ENCODE measurements at regions not wholly inside any gene's neighbourhood (a gene's known extent, or its start where the extent isn't known, plus 50 kb on each side); places are given as distances from the start of the nearest gene placed in this dataset.
A peak's percentile ranks its signal among the peaks of the same experiment; 100 is the strongest.

DNA sequence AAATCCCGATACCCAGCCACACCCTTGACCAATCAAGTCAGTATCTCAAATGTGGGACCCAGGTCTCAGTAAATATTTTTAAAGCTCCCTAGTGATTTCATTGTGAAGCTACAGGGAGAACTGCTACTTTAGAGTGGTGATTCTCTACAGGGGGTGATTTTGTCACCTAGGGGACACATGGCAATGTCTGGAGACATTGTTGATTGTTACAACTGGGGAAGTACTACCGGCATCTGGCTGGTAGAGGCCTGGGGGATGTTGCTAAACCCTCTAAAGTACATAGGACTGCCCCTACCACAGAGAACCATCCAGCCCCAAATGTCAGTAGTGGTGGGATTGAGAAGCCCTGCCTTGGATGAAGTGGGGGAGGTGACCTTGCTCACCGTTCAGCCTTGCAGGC lies 152.9 kb downstream of the RPS24 start:
- no peak for DNase-seq (ENCODE audit: low read depth)

DNA sequence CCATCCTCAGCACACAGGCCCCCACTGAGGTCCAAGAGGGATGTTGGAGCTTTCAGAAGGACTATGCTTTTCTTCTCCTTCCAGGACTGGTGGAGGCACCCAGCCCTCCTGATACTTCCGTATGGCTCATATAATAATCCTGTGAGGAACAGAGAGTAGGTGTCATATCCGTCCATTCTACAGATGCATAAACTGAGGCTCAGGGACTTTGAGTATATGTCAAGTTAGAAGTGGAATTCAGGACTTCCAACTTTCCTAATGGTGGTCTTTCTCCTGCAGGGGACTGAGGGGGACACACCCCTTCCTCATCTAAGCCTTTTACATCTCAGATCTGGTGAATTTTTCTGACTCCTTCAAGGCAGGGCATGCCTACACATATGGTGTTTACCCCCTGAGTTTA lies 153.7 kb downstream of the RPS24 start:
- no peak for DNase-seq (ENCODE audit: low read depth)

DNA sequence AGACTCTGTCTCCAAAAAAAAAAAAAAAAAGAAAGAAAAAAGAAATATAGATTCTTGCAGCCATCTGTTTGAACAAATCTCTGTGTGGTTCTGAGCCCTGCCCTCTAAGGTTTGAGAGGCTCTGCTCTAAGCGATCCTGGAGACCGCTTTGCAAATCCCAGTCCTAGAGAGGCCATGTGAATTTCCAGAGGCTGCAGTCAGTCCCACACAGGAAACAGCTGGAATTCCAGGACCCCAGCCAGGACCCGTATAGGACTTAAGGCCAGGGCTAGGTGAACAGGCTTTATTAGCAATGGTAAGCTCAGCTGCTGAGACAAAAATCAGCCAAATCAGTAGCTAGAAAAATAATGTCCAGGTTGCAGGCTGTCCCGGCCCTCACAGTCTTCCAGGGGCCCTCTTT lies 154.8 kb downstream of the RPS24 start:
- no peak for DNase-seq (ENCODE audit: low read depth)

DNA sequence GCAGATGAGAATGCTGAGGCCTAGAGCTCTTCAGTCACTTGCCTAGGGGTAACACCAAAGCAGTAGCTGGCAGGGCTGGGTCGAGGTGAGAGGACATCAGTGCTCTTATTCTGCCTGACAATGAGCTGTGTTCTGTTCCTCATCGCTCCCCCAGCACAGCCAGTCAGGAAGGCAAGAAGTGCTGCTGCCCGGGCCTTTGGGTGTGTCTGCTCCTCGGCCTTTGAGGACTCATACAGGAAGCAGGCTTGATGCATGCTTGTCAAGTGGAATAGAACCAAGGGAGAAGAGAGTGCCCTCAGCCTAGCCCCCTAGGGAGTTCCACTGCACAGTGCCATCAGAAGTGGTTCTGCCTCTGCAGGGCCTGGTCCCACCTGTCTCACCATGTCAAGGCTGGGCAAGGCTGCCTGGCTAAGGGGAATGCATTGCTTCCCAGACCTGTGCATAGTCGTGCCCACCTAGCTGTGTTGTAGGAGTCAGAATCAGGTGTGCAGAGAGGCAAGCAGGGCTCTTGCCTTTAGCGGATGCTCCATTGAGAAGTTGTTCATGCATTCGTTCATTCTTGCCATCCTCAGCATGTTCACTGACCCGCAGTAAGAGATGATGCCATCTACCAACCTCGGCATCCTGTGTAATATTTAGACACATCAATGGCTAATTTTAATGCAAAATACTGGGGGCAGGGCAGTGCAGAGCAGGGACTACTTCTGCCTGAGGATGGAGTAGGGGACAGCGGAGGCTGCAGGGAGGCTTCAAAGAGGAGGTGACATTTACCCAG lies 156.6 kb downstream of the RPS24 start:
- DNase-seq (ENCODE audit: low read depth) = no peak

DNA sequence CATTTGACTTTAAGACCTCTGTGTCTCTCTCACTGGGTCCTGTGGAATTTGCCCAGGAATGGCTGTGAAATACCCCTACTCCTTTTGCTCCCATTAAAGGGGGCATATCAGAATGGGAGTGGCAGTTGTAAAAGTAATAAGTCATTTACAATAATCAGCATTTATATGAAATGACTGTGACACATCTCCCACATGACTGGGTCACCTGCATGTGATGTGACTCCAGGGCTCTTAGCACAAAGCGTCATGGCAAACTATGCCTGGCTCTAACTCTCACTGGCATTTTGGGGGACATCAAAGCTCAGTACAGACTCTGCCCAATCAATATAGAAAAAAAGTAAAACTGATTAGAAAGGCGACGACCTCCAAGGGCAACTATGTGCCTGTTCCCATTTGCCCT lies 157.6 kb downstream of the RPS24 start:
- no peak for DNase-seq (ENCODE audit: low read depth)

DNA sequence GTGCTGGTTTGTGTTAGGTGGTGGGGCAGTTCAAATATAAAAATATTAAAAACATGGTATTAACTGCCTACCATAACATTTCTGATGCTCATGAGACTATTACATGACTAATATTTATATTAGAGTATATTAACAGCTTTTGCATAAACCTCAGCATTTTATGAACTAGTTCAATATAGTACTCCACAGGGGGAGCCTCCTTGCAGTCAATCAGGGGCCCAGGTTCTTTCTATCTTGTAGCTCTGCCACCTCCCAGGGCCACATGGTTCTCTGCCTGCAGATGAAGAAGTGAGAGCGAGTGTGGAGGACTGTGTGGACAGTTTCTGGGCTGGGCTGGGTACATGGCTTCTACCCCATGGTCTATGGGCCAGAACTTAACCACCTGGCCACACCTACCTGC lies 159.5 kb downstream of the RPS24 start:
- DNase-seq (ENCODE audit: low read depth) = no peak

DNA sequence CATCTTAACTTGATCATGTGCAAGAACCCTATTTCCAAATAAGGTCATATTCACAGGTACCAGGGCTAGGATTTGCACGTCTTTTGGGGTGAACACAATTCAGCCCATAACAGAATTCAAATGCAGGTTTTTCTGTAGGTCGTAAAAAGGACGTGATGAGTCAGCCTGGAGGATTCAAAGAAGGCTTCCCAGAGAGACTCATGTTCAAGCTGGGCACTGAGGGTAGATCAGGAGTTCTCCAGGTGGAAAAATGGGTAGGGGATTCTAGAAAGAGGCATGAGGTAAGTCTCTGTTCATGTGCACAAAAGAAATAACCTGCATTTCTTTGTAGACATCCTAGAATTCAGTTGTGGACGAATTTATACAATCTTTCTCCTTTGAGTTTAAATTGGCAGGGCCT lies 160.4 kb downstream of the RPS24 start:
- no peak for DNase-seq (ENCODE audit: low read depth)

DNA sequence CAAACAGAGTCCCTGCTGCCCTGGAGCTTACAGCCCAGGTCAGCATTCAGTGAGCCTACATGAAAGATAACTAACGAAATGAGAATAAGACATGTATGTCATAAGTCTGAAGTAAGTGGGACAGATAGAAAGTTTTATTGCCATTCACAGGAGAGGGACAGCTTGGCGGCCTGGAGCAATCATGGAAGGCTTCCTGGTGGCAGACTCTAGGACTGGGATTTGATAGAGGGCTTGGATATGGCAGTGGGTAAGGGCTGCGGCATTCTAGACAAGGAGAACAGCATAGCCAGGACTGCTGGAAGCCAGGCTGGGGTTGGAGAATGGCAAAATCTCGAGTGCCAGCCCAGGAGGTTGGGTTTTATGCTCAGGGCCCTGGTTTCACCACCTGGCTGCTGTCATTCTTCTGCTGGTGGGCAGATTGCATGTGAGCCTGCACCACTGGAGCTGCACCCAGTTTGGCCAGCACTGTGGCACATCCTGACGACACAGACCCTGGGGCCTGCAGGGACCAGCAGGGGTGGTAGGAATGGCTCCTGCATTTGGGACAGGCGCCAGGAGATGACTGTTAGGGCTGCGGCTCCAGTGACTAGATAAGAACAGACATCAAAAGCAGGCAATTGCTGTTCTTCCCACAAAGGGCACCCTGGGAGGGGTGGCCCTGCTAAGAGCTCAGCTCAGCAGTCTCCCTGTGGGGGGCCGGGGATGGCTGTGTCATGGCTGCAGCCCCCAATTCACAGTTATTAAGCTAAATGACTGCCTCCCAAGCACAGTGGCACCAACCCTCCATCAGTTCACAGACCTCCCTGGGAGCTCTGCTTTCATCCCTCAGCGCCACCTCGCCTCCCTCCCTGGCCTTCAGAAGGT lies 161.1 kb downstream of the RPS24 start:
- DNase-seq (ENCODE audit: low read depth) = no peak

DNA sequence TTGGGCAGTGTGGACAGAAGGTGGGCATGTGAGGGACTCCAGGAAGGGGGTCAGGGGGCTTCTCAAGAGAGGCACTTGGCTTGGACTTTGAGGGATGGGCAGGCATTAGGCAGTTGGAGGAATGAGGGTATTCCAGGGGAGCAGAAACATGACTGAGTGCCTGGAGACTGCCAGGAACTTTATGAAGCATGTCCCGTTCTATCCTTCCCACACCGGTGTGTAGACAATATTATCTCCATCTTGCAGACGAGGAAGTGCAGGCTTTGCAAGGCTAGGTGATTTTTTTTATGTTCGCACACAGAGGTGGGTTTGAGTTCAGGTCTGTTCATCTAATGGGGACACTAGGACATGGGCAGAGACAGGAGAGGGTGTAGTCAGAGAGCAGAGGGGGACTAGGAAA lies 162.7 kb downstream of the RPS24 start:
- DNase-seq (ENCODE audit: low read depth) = no peak

DNA sequence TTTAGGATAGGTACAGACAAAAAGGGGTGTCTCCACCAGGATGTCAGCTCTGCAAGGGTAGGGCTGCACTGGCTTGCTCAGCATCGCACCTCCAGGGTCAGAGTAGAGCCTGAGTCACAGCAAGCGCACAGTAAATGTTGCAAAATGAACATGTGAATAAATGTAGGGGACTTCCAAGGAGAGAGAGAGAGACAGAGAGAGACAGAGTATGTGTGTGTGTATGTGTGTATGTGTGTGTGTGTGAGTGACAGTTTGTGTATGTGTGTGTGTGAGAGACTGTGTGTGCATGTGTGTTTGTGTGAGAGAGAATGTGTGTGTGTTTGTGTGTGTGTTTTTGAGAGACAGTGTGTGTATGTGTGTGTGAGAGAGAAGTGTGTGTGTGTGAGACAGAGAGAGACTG lies 163.3 kb downstream of the RPS24 start:
- peak; percentile 51 for DNase-seq (ENCODE audit: low read depth)

DNA sequence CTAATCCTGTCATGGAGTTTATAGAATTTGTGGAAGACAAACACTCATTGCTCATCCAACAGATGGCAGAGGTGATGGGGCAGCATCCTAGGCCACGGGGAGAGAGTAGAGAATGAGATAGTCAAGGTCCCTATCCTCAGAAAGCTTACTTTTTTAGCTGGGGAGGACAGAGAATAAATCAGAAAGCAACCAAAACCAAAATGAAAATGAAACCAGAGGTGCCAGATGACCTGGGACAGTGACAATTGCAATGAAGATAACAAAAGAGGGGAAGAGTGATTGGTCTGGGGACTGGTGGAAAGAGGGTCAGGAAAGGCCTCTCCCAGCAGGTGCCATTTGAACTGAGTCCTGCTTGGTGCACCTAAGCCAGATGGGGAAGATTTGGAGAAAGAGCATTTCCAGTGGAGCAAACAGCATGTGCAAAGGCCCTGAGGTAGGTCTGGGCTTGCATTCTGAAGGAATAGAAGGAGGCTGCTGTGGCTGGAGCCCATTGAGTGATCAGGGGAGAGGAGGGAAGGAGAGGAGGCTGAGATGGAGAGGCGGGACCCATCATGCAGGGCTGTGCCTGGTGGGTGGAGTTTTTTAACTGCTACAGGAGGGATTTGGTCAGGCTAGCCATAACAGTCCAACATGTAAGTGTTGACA lies 164.1 kb downstream of the RPS24 start:
- DNase-seq (ENCODE audit: low read depth) = no peak

DNA sequence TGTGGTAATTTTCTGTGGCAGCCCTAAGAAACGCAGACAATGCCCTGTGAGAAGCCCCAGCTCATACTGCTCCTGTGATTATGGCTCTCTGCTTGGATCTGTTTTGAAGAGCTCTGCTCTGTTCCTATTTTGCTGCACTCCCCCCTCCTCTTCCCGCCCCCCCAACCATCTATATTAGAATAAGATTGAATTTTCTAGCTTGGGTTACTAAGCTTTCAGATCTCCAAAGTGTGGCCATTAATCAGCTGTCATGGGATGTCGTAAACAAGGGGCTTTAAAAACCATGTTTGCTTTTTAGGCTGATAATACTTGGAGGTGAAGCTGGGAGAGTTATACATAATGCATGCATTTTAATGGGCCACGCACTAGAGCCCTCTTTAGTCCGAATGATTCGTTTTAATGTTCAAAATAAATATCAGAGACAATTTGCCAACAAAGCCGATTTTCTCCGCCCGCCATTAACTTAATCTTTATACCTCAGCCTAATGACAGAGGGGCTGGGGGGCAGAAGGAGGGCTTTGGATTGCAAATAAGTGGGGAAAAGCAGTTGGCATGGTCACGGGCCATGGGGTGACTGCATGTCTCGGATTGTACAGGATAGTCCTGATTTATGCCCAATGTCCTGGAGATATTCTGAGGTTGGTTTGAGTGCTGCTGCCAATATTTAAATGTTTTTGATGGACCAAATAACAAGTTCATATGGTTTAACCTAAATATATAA lies 165.5 kb downstream of the RPS24 start:
- no peak for DNase-seq (ENCODE audit: low read depth)

DNA sequence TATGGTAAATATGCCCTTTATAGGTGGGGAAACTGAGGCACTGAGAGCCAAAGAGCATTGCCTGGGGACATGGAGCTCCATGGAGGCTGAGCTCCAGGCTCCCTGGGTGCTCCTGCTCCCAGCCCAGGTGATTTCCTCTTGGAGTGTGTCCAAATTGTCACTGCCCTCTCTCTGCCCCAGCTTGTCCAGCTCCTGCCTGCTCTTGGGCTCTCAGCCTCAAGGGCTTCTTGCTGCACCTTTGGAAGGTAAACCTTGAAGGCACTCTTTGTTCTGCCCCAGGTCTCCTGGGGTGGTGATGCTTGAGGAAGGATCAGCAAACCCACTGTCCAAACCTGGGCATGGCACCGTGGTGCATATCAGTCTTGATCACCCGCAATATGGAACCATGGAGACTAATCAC lies 166.1 kb downstream of the RPS24 start:
- no peak for DNase-seq (ENCODE audit: low read depth)

DNA sequence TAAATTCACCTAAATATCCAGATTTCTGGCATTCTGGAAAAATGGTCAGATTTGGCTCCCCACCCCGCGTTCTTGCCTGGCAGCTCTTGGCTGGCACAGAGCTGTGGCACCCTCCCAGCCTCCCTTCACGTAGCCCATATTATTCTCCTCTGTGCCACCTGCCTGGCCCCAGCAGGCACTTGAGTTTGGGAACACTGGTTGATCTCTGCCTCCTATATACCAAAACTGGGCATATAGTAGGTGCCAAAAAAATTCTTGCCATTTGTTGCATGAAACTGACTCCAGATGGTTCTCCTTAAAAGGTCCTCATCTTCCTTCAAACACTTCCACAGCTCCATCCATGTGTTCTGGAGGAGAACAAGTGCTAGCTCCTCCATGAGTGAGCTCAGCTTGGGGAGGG lies 167.0 kb downstream of the RPS24 start:
- no peak for DNase-seq (ENCODE audit: low read depth)

DNA sequence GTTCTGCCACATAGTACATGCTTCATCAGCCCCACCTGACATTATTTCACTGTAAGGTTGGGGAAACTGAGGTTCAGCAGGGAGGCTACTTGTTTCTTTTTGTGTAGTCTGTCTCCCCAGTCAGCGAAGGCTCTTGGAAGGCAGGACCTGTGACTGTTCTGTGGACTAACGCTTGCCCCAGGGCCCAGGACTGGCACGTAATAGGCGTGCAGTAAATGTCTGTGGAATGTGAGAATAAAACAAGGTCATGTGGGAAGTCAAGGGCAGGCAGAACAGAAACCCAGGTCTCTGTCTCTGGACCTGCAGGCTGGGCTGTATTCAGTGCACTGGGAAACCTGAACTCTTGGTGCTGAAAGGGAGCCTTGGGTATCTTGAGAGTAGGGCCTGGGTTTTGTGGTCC lies 168.7 kb downstream of the RPS24 start:
- no peak for DNase-seq (ENCODE audit: low read depth)

DNA sequence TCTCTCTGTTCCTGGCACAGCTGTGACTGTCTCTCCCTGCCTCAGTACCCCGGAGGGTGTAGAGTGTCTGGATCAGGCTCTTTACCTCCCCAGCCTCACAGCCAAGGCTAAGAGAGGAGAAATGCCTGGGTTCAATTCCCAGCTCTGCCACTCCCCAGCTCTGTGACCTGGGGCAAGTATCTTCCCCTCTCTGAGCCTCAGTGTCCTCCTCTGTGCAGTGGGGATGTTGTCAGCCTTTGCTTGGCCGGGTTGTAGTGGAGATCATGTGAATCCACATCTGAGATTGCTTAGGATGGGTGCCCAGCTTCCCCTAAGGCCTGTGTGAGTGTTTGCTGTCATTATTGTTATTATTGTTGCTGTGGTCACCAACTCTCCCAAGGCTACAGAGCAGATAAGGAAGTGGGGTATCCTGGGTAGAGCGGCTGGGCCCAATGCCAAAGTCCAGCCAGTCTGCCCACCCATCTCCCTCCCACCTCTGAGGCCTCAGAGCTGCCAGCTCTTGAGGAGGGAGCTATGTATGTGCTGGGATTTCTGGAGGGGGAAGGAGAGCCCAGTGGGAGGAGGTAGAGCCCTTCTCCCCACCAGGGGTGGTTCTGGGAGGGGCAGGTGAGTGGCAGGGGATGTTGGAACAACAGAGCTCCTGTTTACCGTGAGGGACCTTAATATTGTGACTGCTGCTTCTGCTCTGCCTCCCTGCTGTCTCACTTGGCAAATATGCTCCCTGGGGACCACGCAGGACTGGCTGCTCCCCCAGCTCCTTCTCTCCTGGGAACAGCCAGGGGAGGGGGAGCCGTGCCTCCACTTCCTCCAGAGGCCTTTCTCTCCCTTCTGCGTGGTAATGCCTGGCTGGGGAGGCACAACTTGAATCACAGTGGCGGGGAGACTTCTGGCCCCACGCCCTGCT lies 170.5 kb downstream of the RPS24 start:
- DNase-seq (ENCODE audit: low read depth) = no peak

DNA sequence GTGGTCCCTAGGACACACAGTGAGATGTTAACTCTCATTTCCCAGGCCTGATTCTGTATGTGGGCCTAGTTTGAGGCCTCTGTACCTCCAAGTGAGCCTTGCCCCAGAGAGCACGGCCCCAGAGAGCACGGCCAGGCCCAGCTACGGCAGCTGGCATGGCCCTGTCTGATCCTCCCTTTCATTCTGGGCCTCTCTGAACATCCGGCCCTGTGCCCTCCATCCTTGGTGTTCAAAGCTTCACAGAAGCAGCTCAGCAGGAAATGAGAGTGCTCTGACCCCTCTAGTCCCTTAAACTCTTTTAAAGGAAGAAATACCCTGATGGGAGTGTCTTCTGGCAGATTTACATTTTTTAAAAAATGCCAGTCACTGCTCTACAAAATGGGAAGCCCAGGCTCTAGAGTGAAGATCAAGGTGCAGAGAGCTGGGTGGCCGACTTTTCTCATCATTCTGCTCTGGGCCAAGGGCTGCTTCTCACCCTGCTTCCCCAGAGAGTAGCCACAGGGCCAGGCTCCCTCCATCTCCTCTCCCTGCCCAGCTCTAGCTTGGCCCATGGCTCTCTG lies 171.9 kb downstream of the RPS24 start:
- no peak for DNase-seq (ENCODE audit: low read depth)

DNA sequence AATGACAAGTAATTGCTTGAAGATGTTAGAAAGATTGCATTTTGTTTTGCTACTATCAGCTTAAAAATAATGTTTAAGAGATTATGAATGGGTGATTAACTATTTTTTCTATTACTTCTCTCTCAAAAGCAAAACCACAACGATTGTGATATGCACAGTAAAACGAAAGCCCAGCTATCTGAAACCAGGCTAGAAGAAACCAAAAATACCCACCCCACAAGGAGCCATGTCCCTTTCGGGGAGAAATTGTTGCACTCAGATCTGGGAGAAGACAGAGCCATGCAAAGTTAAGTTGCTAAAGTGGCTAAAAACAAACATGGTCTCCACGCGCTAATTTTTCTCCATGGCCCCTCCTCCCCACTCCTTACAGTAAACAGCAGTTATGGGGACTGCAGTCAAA lies 173.6 kb downstream of the RPS24 start:
- DNase-seq (ENCODE audit: low read depth) = no peak

DNA sequence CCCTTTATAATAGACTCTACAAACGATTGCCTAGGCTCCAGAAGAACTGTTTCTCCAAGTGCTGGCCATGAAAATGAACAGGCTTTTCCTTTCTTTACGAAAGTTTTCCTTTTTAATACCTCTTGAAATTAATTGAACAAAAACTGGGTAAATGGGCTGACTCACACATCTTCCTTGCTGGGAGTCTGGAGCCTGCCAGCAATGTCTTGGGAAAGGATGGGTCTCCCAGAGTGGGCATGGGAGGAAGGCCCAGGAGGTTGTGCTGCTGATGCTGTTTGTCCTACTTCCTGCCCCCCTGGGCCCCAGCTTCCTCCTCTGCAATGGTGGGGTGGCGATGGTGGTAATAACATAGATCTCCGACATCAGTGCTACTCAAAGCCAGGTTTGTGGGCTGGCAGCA lies 174.1 kb downstream of the RPS24 start:
- DNase-seq (ENCODE audit: low read depth) = no peak

DNA sequence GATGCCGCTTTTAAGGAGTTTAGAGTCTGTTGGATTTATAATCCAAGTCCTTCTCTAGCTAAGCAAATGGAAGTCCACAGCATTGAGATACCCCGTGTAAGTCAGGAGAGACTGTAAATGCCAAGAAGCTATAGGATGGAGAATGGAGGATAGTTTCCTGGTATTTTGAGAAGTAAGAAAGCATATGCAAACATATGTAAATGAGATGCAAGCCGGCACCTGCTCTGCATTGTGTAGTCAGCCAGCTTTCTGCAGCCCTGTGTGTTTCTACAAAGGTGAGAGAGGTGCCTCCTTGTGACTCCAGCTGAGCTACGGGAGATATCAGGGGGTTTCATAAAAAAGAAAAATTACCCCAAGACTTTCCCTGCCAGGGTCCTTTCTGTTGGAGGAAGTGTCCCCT lies 176.3 kb downstream of the RPS24 start:
- DNase-seq (ENCODE audit: low read depth) = no peak

DNA sequence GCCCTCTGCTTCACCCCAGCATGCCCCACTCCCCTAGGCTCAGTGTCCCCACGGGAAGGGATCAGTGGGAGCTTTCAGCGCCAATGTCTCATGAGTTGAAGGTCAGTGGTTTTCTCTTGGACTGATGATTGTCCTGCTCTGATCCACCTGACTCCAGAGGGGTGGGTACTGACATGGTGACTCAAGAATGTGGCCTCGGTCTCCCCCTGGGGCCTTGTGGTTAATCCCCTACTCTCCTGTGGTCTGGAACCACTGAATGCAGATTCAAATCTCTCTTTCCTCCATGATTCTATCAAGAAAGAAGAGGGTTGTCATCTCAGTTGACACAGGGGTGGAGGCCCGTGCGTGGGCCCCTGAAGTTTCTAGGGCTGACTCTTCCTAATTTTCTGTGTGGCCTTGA lies 176.9 kb downstream of the RPS24 start:
- no peak for DNase-seq (ENCODE audit: low read depth)

Data from renal cortical epithelial cell (primary cell).